Activated CD4-positive, alpha-beta T cell treated with anti-CD3 and anti-CD28 coated beads, Interleukin-2, amount 50 U/mL, for 16 hours (primary cell): ENCODE measurements at regions not wholly inside any gene's neighbourhood (a gene's known extent, or its start where the extent isn't known, plus 50 kb on each side); places are given as distances from the start of the nearest gene placed in this dataset.

ENCODE experiments used
- DNase-seq: peaks from one replicate; pipeline ENCODE4 v3.0.0-alpha.2; 2020

DNA sequence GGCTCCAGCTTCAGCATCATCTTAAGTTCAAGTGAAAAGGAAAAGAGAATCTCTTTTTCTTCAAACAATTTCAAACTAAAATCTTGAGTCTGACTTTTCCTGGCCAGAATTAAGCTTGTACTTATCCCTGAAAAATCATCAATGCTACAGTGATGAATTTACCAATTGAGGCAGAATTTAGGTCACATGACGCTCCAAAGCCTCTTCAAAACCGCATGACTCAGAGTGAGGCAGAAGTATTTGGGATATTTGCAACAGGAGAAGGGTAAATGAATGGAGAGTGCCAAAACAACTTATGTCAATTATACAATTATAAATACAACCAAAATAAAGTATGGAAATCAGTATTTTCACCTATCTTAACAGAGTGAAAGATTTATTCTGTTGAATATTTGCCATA is 515.5 kb downstream of the COL12A1 start:
- DNase-seq = no peak

- no peak for DNase-seq
Measured at GRCh38 chr6:74689601-74690000, 516.3 kb downstream of the COL12A1 start.

GRCh38 chr6:74677463-74677862 is 528.4 kb downstream of the COL12A1 start:
- DNase-seq = no peak

DNA sequence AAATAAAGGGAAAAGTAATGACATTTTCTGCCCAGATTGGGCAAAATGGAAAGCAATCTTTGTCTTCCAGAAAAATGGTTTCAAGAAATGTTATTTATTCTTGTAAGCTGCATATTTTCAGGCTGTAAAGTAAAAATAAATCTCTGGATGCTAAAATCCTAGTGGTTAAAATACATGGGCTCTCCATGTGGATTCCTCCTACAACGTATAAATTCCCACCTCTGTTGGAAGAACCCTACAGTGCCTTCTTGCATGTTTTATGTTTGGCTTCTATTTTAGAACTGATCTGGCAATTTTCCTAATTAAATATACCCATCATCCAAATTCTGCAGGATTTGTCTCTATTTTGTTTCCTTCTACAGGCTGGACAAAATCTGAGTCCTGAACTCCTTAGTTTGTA is 528.9 kb downstream of the COL12A1 start:
- no peak for DNase-seq

GRCh38 chr6:74674377-74674776 is 531.5 kb downstream of the COL12A1 start:
- DNase-seq = no peak

DNA sequence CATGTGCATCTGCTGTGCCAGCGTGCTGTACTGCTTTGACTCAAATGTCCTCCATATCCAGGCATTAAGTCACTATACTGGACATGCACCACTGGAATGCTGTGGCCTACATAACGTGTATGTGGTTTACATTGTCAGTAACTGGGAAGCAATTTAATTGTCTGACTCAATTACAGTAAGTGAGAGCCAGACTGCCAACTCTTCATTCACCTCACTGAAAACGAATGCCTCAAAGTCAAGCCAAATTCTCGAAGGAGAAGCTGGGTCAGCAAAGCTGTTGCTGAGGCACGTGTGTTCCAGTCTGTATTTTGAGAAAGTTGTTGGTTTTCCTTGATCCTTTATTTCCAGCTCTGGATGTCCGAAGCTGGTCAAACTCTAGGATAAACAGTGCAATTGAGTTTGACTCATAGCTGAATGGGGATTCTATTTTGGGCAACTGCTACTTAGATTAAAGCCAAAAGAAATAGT is 534.3 kb downstream of the COL12A1 start:
- no peak for DNase-seq

DNA sequence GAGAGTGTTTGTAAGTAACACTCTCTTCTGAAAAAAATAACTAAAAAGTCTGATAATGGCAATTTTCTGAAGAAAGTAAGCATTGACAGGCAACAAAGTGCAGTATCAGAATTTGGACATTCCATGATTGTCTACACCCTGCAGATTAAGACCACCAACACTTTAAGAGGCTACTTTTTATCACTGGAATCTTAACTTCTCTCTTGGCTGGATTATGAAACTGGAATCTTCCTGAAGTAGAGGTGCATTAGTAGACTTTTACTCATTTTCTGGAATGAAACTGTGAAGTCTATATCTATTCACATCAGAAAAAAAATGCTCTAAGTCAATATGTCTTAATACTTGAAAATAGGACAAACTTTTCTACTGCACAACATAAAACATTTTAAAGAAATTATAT is 547.5 kb downstream of the COL12A1 start:
- DNase-seq = no peak

GRCh38 chr6:74657931-74658330 is 547.9 kb downstream of the COL12A1 start:
- DNase-seq = no peak

DNA sequence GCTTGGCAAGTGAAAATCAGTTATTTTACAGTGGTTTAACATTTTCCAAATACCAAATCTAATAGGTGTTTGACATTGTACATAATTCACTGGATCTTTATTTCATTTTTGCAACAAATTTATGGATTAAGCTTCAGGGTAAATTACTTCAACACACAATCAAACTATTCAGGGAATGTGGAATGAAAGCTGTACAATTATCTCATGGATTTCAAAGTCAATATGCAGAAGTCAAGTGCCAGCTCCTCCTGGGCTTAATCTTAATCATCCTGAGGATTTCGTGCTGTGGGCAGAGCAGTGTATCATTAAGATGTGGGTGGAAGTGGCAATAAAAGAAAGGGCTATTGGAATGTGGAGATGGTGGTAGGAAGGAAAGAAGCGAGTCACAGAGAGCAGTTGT is 548.8 kb downstream of the COL12A1 start:
- no peak for DNase-seq

DNA sequence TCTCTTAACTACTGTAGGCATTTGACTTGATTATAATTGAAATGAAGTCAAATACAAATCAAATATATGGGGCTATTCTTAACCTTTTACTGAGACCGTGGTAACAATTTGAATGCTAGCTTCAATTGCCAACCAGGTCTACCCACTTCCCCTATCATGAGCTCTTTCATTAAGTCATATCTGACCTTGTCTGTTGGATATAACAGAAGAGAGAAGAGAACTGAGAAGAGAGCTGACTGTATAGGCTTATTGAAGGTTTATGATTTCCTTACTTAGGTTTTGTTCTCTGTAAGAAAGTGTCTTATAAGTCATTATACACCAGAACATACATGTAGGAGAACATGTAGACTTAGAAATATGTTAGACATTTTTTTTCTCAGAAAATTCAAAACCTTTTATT is 549.4 kb downstream of the COL12A1 start:
- no peak for DNase-seq

DNA sequence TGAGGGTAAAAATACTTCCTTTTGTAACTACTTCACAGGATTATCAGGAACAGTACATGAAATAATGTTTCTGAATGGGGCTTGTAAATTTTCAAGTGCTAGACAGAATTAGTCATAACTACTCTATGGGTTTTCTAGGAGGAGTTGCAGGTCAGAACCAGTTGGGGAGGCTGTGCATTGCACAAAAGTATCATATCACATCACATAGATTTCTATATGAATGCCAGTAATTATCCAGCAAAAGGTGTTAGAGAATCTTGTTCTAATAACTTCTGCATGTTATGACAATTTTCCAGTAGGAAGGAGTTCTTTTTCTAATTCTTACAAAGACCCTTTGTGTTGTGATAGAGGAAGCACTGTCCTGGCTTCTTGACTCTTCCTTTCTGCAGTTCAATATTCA is 551.6 kb downstream of the COL12A1 start:
- DNase-seq = no peak

- no peak for DNase-seq
Measured at GRCh38 chr6:74651948-74652842, 553.7 kb downstream of the COL12A1 start.

GRCh38 chr6:74650668-74651067 is 555.2 kb downstream of the COL12A1 start:
- no peak for DNase-seq

DNA sequence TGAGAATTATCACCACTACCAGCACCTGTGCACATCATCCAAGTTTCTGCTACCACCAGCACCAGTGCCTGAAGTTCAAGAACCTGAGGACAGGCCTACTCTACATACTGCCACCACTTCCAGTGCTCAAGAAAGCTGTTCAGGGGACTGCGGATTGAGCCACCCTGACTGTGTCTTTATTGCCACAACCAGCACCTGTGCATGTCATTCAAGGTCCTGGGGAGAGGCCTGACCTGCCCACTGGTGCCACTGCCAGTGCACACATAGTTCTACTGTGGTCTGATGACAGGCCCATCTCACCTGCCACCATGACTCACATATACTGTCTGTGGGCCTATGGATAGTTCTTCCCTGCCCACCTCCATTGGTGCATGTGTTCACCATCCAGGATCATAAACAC is 559.4 kb downstream of the COL12A1 start:
- DNase-seq = no peak

DNA sequence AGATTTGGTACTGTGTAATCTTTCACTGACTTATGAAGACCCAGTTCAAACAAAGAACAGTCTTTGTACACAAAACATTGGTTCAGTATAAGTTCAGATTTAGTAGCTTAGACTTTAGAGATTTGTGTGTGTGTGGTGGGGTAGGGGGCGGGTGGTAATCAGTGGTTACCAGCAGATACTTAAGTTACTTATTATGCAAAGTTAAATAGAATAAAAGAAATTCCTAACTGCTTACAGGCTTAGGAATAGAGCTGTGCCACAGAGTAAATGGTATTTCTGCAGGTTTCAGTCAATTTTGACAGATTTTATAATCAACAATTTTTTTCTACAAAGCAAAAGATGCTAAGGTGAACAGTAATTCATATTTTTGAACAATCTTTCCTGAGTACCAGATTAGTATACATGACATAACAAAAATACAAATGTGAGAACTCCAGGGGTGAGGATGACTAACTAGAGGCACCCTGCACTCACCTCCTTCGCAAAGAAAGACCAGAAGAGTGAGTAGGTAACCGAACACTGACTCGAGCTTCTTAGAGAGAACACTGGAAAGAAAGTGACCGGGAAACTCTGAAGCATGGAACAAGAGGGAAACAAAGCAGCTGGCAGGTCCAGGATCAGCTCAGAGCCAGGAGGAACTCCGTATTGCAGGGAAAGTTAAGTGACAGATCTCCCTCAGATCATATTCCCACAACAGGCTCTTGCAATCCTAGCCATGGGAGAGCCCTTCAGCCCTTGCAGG is 560.6 kb downstream of the COL12A1 start:
- no peak for DNase-seq

DNA sequence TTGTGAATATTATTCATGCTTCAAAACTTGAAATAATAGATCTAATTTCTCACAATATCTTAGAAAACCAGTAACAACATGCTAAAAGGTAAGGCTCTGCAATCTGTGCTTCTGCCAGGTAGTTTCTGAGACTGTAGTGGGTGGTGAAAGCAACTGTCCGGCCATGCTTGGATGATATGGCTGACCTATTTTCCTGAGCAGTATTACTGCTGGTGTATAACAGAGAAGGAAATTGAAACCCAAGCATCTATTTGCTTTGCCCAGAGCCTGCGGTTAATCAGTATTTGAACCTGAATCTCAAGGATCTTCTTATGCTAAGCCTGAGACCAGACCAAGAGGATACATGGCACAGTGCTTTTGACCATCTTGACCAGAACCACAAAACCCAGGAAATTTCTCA is 563.8 kb downstream of the COL12A1 start:
- no peak for DNase-seq

- no peak for DNase-seq
Measured at GRCh38 chr6:74638412-74638811, 567.4 kb downstream of the COL12A1 start.

- no peak for DNase-seq
Measured at GRCh38 chr6:74632196-74632875, 573.5 kb downstream of the COL12A1 start.

- DNase-seq = no peak
Measured at GRCh38 chr6:74631564-74631963, 574.3 kb downstream of the COL12A1 start.

DNA sequence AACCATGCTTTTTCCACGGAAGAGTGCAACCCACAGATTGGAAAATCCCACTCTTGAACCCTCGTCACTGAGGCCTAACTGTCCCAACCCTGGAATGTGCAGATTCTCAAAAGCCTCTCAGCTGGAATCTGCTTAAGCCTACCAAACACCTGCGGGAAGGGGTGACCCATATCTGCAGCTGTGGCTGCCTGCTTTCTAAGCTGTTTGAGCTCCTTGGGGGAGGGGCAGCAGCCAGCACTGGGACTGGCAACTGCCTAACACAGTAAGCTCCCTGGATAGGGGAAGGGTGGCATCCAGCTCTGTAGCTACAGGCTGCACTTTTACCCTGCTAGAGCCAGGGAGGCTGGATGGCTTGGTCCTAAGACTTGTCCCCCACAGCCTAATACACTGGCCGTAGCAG is 579.6 kb downstream of the COL12A1 start:
- DNase-seq = no peak

- DNase-seq = no peak
Measured at GRCh38 chr6:74623027-74623426, 582.8 kb downstream of the COL12A1 start.

- DNase-seq = no peak
Measured at GRCh38 chr6:74611220-74611619, 594.6 kb downstream of the COL12A1 start.

DNA sequence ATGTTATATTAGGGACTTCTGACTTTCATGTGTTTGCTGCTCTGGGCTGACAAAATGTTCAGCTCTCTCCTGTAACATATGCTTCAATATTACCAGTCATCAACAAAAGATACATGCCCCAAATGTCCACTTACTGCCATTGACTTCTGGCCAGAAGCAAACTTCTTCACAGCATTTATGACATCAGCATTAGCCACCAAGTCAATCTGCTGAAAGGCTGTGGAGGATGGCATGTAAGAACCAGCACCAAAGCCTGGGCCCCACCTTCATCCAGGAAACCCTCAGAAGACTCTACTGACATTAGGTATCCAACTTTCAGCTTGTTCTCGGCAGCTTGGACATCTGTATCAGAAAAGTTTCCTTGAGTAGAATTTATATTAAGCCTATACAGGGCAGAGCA is 595.5 kb downstream of the COL12A1 start:
- no peak for DNase-seq

DNA sequence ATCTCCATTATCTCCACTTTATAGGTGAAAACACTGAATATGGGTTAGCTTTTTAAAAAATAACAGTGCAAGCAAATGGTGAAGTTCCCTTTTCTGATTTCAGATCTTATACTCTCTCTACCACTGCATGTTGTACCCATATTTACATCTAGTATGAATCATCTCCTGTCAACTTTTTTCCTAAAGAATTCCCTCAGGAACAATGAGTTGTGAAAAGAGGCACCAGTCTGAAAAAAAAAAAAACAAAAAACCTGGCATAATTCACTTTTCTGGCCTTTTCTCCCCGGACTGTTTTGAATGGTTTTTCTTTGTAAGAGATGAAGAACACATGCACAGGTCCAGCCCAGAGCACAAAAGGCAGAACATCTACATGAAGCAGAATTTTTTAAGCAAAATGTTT is 596.0 kb downstream of the COL12A1 start:
- no peak for DNase-seq
